K562 (cell line): ENCODE measurements at regions not wholly inside any gene's neighbourhood (a gene's known extent, or its start where the extent isn't known, plus 50 kb on each side); places are given as distances from the start of the nearest gene placed in this dataset.

Experiments
- BHLHE40 ChIP-seq: IDR thresholded peaks from 2 replicates; pipeline ENCODE4 v1.6.1; 2011; ENCODE audit warnings: low read length, improper control_type of control experiment
- CUX1 ChIP-seq: fragments of 200-800 bp; sonication (Bioruptor generic); IDR thresholded peaks from 2 replicates; pipeline ENCODE4 v1.6.1; 2016; ENCODE audit warnings: missing genetic modification characterization, missing compliant biosample characterization
- ERF ChIP-seq: fragments of 450-650 bp; formaldehyde crosslinking; IDR thresholded peaks from 2 replicates; pipeline ENCODE4 v1.4.0; 2020; ENCODE audit warnings: mild to moderate bottlenecking, mixed read lengths
- HMBOX1 ChIP-seq: sonication (generic); IDR thresholded peaks from 2 replicates; pipeline ENCODE4 v1.6.1; 2016
- KLF10 ChIP-seq: fragments of 250-450 bp; sonication (Bioruptor Pico); IDR thresholded peaks from 2 replicates; pipeline ENCODE4 v1.6.1; 2021; ENCODE audit warnings: matching md5 sums
- MLLT1 ChIP-seq, 2 experiments: fragments of 450-650 bp; IDR thresholded peaks; 2 replicates each; pipeline ENCODE4 v1.6.1; 2016
- NCOA2 ChIP-seq, 2 experiments: fragments of 450-650 bp; IDR thresholded peaks; 2 replicates each; pipeline ENCODE4 v1.6.1; 2018; ENCODE audit warnings: mild to moderate bottlenecking in 2 of 2, moderate library complexity in 1 of 2; ENCODE audit not compliant: partially characterized antibody in 2 of 2
- PML ChIP-seq: IDR thresholded peaks from 2 replicates; pipeline ENCODE4 v1.6.1; 2012; ENCODE audit warnings: low read length, inconsistent platforms
- SMAD1 ChIP-seq: fragments of 150-350 bp; IDR thresholded peaks from 2 replicates; pipeline ENCODE4 v1.6.1; 2014; ENCODE audit warnings: low read length, low read depth; ENCODE audit not compliant: partially characterized antibody
- SMARCE1 ChIP-seq: fragments of 450-650 bp; IDR thresholded peaks from 2 replicates; pipeline ENCODE4 v1.7.1; 2016; ENCODE audit warnings: mild to moderate bottlenecking
- SREBF1 ChIP-seq: fragments of 150-350 bp; IDR thresholded peaks from 2 replicates; pipeline ENCODE4 v1.6.1; 2014; ENCODE audit warnings: antibody characterized with exemption, low read depth, low read length, borderline replicate concordance
- TFAP4 ChIP-seq: sonication (generic); formaldehyde crosslinking; IDR thresholded peaks from 2 replicates; pipeline ENCODE4 v1.8.0; 2022; ENCODE audit warnings: missing genetic modification reagents, mild to moderate bottlenecking, moderate library complexity, borderline replicate concordance
- THRAP3 ChIP-seq: fragments of 450-650 bp; IDR thresholded peaks from 2 replicates; pipeline ENCODE4 v1.6.1; 2016; ENCODE audit warnings: mild to moderate bottlenecking, inconsistent platforms, borderline replicate concordance
- YBX1 ChIP-seq: fragments of 450-650 bp; IDR thresholded peaks from 2 replicates; pipeline ENCODE4 v1.7.1; 2016; ENCODE audit warnings: mild to moderate bottlenecking
- ZBED1 ChIP-seq: IDR thresholded peaks from 2 replicates; pipeline ENCODE4 v1.6.1; 2014
- ZNF347 ChIP-seq: fragments of 450-650 bp; formaldehyde crosslinking; IDR thresholded peaks from 2 replicates; pipeline ENCODE4 v1.4.0; 2020; ENCODE audit warnings: low read depth, mild to moderate bottlenecking, moderate library complexity
- ZNF589 ChIP-seq: fragments of 200-800 bp; sonication (Bioruptor generic); IDR thresholded peaks from 2 replicates; pipeline ENCODE4 v1.6.1; 2016; ENCODE audit warnings: low read depth, missing genetic modification characterization, missing compliant biosample characterization
- ZNF668 ChIP-seq: fragments of 250-450 bp; sonication (Bioruptor Pico); IDR thresholded peaks from 2 replicates; pipeline ENCODE4 v1.8.0; 2022; ENCODE audit warnings: mild to moderate bottlenecking, inconsistent platforms
- TF ChIP-seq, protein P1 (sequence below): sonication (generic); formaldehyde crosslinking; IDR thresholded peaks from 2 replicates; pipeline ENCODE4 v1.8.0; 2022; ENCODE audit warnings: mild to moderate bottlenecking, missing genetic modification reagents

DNA sequence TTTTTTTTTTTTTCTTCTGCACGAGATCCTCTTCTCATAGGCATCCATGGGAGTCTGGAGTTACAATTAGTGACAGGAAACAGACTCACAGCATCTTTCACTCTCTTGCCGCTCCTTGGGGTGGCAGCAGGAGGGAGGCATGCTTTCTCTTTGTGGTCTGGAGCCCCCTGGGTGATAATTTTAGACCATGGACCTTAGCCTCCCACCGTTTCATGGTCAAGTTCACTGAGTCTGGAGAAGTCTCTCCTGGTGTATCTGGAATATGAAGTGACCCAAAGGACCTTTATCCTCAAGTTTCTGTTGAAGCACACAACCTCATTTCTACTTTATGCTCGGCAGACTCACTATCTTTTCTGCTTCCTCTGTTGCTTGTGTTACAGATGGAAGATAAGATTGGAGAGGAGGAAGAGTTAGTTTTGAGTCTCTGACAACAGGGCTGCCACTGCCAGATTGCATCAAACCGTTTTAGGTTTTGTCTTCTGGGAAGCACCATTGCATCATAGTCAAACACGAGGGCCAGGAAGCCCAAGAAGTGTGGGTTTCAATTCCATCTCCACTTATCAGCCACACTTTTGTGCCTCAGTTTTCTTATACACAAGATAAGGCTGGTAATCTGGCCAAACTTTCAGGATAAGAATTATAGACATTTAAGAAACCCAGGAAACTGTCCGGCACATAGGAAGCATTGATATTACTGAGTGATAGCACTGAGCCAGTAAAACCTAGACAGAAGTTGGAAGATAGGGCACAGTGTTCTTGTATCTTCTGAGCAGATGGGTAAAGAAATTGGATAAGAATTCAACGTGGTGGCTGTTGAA, 62.3 kb downstream of the ADCYAP1 start (continued):
- TF ChIP-seq CUX1 (CRISPR knock-in tag) (no peak), ERF (peak; percentile 76; the same call in 1 of the 2 replicates), ZBED1 (no peak), HMBOX1 (0 out of 2 replicates have a peak, but pooled peaks have one; percentile 13), MLLT1 (IDR thresholded peaks at IDR 0.05) (no peak), PML (peak; percentile 84; the same call in 1 of the 2 replicates), TFAP4 (CRISPR knock-in tag) (no peak), ZNF589 (CRISPR knock-in tag) (no peak), ZNF668 (CRISPR knock-in tag) (no peak), ZNF347 (CRISPR knock-in tag) (no peak), BHLHE40 (peak; percentile 26; the same call in 1 of the 2 replicates), SMARCE1 (peak; percentile 91; the same call in 1 of the 2 replicates), SMAD1 (peak; percentile 45), THRAP3 (no peak), KLF10 (no peak), YBX1 (no peak), NCOA2 (IDR thresholded peaks at IDR 0.05; ENCODE audit: partially characterized antibody in 2 of 2) (no peak), SREBF1 (no peak)
- TF ChIP-seq, protein P1, sequence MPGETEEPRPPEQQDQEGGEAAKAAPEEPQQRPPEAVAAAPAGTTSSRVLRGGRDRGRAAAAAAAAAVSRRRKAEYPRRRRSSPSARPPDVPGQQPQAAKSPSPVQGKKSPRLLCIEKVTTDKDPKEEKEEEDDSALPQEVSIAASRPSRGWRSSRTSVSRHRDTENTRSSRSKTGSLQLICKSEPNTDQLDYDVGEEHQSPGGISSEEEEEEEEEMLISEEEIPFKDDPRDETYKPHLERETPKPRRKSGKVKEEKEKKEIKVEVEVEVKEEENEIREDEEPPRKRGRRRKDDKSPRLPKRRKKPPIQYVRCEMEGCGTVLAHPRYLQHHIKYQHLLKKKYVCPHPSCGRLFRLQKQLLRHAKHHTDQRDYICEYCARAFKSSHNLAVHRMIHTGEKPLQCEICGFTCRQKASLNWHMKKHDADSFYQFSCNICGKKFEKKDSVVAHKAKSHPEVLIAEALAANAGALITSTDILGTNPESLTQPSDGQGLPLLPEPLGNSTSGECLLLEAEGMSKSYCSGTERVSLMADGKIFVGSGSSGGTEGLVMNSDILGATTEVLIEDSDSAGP = no peak
